ENCODE measurements at regions not wholly inside any gene's neighbourhood (a gene's known extent, or its start where the extent isn't known, plus 50 kb on each side); places are given as distances from the start of the nearest gene placed in this dataset.

DNA sequence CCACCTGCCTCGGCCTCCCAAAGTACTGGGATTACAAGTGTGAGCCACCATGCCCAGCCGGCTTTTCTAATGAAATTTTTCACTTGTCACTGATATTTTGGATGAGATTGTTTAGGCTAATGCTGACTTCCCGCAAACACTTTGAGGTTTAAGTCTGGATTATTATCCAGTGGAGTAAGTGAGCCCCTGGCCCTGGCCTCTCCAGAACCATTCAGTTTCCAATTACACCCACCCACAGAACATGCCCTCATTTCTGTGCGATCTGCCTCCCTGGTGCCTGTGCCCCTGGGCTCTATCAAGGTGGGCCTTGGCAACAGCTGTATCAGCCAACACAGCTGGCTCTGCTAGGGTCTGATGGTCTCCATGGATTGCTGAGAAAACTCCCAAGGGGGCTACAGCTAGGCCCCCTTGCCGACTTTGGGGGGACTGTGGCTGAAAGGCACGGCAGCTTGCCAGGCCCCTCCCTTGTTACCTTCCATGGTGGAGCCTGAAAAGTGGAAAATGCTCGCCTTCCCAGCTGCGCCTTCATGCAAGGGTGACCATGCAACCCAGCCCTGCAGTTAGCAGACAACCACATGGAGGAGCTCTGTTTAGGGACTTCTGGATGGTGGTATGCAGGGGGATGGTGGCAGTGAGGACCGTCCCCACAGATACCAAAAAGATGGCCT lies 288.9 kb downstream of the FAM43A start:
- Histone ChIP-seq H3K9me2 (replicated peaks; ENCODE audit: insufficient read depth, low read length) (no peaks in the 10 kb centered on the region), H2AFZ (ENCODE audit: low read depth, low read length, severe bottlenecking) (no peak overlapping the region), H3K27me3 (ENCODE audit: low read length) (no peaks in the 10 kb centered on the region), H3K27ac (ENCODE audit: low read depth, low read length) (no peak overlapping the region), H3K36me3 (ENCODE audit: low read length) (no peaks in the 10 kb centered on the region), H3K9ac (ENCODE audit: low read length) (no peak overlapping the region), H3K4me3 (ENCODE audit: insufficient read depth, low read length, poor library complexity, severe bottlenecking) (no peak overlapping the region), H3F3A (ENCODE audit: insufficient read depth) (no peaks in the 10 kb centered on the region), H3K4me2 (ENCODE audit: low read depth, low read length, poor library complexity, severe bottlenecking) (no peak overlapping the region), H3K9me3 (ENCODE audit: insufficient read depth, low read length) (no peaks in the 10 kb centered on the region), H3K79me2 (ENCODE audit: insufficient read depth, low read length) (no peaks in the 10 kb centered on the region), H4K20me1 (ENCODE audit: low read depth, low read length) (no peaks in the 10 kb centered on the region)
- TF ChIP-seq EZH2phosphoT487 (conservative IDR thresholded peaks at IDR 0.05; ENCODE audit: low read length) = no peak
- TF ChIP-seq, protein P1, sequence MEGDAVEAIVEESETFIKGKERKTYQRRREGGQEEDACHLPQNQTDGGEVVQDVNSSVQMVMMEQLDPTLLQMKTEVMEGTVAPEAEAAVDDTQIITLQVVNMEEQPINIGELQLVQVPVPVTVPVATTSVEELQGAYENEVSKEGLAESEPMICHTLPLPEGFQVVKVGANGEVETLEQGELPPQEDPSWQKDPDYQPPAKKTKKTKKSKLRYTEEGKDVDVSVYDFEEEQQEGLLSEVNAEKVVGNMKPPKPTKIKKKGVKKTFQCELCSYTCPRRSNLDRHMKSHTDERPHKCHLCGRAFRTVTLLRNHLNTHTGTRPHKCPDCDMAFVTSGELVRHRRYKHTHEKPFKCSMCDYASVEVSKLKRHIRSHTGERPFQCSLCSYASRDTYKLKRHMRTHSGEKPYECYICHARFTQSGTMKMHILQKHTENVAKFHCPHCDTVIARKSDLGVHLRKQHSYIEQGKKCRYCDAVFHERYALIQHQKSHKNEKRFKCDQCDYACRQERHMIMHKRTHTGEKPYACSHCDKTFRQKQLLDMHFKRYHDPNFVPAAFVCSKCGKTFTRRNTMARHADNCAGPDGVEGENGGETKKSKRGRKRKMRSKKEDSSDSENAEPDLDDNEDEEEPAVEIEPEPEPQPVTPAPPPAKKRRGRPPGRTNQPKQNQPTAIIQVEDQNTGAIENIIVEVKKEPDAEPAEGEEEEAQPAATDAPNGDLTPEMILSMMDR (IDR thresholded peaks at IDR 0.05; ENCODE audit: insufficient read depth, low read length, poor library complexity, severe bottlenecking) = no peak

DNA sequence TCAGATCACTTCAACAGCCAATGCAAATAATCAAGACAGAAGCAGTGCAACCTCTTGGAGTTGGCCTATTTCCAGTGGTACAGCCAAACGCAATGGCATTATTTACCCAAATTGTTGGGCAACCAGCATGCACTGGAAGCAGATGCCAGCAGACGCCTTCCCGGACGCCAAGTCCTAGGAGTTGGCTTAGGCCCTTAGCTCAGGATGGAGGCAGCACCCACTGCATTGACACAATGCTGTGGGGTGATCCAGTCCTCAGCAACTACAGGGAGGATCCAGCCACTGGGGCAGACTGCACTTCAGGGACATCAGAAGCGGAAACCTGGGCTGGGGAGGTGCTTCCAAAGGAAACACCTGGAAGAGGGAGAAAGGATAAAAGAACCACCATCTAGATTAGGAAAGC lies 290.4 kb downstream of the FAM43A start:
- Histone ChIP-seq H3K27me3 (ENCODE audit: low read length) (no peaks in the 10 kb centered on the region), H3K36me3 (ENCODE audit: low read length) (no peaks in the 10 kb centered on the region), H3F3A (ENCODE audit: insufficient read depth) (no peaks in the 10 kb centered on the region), H3K79me2 (ENCODE audit: insufficient read depth, low read length) (no peaks in the 10 kb centered on the region), H3K9me3 (ENCODE audit: insufficient read depth, low read length) (no peaks in the 10 kb centered on the region), H3K4me2 (ENCODE audit: low read depth, low read length, poor library complexity, severe bottlenecking) (no peak overlapping the region), H3K9me2 (replicated peaks; ENCODE audit: insufficient read depth, low read length) (no peaks in the 10 kb centered on the region), H2AFZ (ENCODE audit: low read depth, low read length, severe bottlenecking) (no peak overlapping the region), H4K20me1 (ENCODE audit: low read depth, low read length) (no peaks in the 10 kb centered on the region), H3K4me3 (ENCODE audit: insufficient read depth, low read length, poor library complexity, severe bottlenecking) (no peak overlapping the region), H3K9ac (ENCODE audit: low read length) (no peak overlapping the region), H3K27ac (ENCODE audit: low read depth, low read length) (no peak overlapping the region)
- no peak for TF ChIP-seq EZH2phosphoT487 (conservative IDR thresholded peaks at IDR 0.05; ENCODE audit: low read length)
- TF ChIP-seq, protein P1 (IDR thresholded peaks at IDR 0.05; ENCODE audit: insufficient read depth, low read length, poor library complexity, severe bottlenecking) = no peak

DNA sequence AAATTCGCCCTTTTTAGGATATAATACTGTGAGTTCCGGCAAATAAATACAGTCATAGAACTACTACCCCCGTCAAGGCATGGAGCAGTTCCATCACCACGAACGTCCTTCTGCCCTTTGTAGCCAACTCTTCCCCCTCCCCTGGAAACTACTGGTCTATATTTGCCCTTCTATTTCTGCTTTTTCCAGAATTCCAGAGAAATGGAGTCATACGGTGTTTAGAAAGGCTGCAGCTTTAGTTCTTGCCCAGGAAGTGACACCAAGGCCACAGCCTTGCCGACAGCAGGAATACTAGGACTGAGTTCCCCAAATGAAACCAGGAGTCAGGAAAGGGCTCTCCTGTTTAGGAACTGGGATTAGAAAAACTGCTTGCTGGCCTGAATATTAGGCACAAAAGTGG lies 291.2 kb downstream of the FAM43A start:
- Histone ChIP-seq H3K36me3 (ENCODE audit: low read length) (no peaks in the 10 kb centered on the region), H3K9me2 (replicated peaks; ENCODE audit: insufficient read depth, low read length) (no peaks in the 10 kb centered on the region), H2AFZ (ENCODE audit: low read depth, low read length, severe bottlenecking) (no peak overlapping the region), H3K79me2 (ENCODE audit: insufficient read depth, low read length) (no peaks in the 10 kb centered on the region), H3K4me2 (ENCODE audit: low read depth, low read length, poor library complexity, severe bottlenecking) (no peak overlapping the region), H3K4me3 (ENCODE audit: insufficient read depth, low read length, poor library complexity, severe bottlenecking) (no peak overlapping the region), H3K27ac (ENCODE audit: low read depth, low read length) (no peak overlapping the region), H4K20me1 (ENCODE audit: low read depth, low read length) (no peaks in the 10 kb centered on the region), H3F3A (ENCODE audit: insufficient read depth) (no peaks in the 10 kb centered on the region), H3K9me3 (ENCODE audit: insufficient read depth, low read length) (no peaks in the 10 kb centered on the region), H3K9ac (ENCODE audit: low read length) (no peak overlapping the region), H3K27me3 (ENCODE audit: low read length) (no peaks in the 10 kb centered on the region)
- no peak for TF ChIP-seq EZH2phosphoT487 (conservative IDR thresholded peaks at IDR 0.05; ENCODE audit: low read length)
- TF ChIP-seq, protein P1 (IDR thresholded peaks at IDR 0.05; ENCODE audit: insufficient read depth, low read length, poor library complexity, severe bottlenecking) = no peak

All from SU-DHL-6 (cell line).